ENCODE measurements at regions not wholly inside any gene's neighbourhood (a gene's known extent, or its start where the extent isn't known, plus 50 kb on each side); places are given as distances from the start of the nearest gene placed in this dataset.

DNA sequence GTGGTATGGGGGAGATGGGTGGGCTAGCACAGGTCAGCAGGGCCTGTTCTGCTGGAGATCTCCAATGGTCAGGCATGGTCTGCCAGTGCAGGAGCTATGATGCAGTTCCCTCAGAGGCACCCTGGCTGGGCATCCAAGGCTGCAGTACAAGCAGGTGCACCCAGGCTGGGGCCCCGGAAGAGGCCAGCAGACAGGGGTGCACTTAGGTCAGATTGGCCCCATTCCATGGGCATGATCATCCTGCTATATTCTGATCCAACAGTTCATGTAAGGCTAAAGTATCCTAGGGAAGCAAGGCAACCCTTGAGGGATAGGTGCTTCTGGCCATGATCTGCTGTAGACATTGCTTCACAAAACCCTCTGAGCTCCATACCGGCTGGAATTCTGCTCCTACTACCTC, 53.5 kb downstream of the STRIT1 start:
- ATAC-seq (no peak), DNase-seq (peak in 2 of 6 donors; percentile 7 to 33), FAIRE-seq (no peak)
- WGBS, 2 donors = 66 to 76% methylated on average over 2 of the region's 2 CpGs
- Histone ChIP-seq H3K27ac (no peak overlapping the region), H3K36me3 (no peaks in the 10 kb centered on the region), H3K9me3 (no peaks in the 10 kb centered on the region), H3K4me3 (no peak overlapping the region), H3K4me1 (no peaks in the 10 kb centered on the region), H3K27me3 (no peaks in the 10 kb centered on the region)
- intact Hi-C loops (cut with DNase I) = no loop called here
- TF ChIP-seq, protein P1, sequence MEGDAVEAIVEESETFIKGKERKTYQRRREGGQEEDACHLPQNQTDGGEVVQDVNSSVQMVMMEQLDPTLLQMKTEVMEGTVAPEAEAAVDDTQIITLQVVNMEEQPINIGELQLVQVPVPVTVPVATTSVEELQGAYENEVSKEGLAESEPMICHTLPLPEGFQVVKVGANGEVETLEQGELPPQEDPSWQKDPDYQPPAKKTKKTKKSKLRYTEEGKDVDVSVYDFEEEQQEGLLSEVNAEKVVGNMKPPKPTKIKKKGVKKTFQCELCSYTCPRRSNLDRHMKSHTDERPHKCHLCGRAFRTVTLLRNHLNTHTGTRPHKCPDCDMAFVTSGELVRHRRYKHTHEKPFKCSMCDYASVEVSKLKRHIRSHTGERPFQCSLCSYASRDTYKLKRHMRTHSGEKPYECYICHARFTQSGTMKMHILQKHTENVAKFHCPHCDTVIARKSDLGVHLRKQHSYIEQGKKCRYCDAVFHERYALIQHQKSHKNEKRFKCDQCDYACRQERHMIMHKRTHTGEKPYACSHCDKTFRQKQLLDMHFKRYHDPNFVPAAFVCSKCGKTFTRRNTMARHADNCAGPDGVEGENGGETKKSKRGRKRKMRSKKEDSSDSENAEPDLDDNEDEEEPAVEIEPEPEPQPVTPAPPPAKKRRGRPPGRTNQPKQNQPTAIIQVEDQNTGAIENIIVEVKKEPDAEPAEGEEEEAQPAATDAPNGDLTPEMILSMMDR (IDR thresholded peaks at IDR 0.05) = no peak

DNA sequence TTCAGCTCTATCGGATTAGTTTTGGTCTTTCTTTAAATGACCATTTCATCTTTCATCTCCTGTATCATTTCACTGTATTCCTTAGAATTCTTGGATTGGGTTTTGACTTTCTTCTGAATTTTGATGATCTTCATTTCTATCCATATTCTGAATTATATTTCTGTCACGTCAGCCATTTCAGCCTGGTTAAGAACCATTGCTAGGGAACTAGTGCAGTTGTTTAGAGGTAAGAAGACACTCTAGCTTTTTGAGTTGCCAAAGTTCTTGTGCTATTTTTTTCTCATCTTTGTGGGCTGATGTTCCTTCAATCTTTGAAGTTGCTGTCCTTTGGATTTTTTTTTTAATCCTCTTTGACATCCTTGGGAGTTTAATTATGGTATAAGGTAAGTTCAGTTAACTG, 54.6 kb downstream of the STRIT1 start:
- no peaks in the 10 kb centered on the region for H3K9me3 ChIP-seq
- H3K27ac ChIP-seq = no peak overlapping the region
- FAIRE-seq (no peak), ATAC-seq (no peak), DNase-seq (no peak)
- no peaks in the 10 kb centered on the region for H3K36me3 ChIP-seq
- H3K27me3 ChIP-seq = no peaks in the 10 kb centered on the region
- no peaks in the 10 kb centered on the region for H3K4me1 ChIP-seq
- WGBS, 2 donors = 73 to 88% methylated on average over 2 of the region's 2 CpGs
- H3K4me3 ChIP-seq = no peak overlapping the region
- TF ChIP-seq, protein P1 (IDR thresholded peaks at IDR 0.05) = no peak
- intact Hi-C loops (cut with DNase I) = no loop called here

DNA sequence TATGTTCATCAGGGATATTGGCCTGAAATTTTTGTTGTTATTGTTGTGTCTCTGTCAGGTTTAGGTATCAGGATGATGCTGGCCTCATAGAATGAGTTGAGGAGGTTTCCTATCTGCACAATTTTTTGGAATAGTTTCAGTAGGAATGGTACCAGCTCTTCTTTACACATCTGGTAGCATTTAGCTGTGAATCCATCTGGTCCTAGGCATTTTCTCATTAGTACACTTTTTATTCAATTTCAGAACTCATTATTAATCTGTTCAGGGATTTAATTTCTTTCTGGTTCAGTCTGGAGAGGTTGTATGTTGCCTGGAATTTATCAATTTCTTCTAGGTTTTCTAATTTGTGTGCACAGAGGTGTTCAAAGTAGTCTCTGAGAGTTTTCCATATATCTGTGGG, 57.0 kb downstream of the STRIT1 start:
- ATAC-seq = no peak

More for the DNA sequence above, 57.0 kb downstream of the STRIT1 start:
- no peak overlapping the region for H3K4me3 ChIP-seq
- no peak for FAIRE-seq
- no peak for DNase-seq
- peaks cover 0 to 9% (median 5%) of the 10 kb centered on the region in 3 donors for H3K4me1 ChIP-seq
- no peak overlapping the region for H3K27ac ChIP-seq
- H3K27me3 ChIP-seq = no peaks in the 10 kb centered on the region
- H3K36me3 ChIP-seq = no peaks in the 10 kb centered on the region
- no peaks in the 10 kb centered on the region for H3K9me3 ChIP-seq
- TF ChIP-seq, protein P1 (IDR thresholded peaks at IDR 0.05) = no peak
- intact Hi-C loops (cut with DNase I) = no loop called here
